ENCODE measurements at regions not wholly inside any gene's neighbourhood (a gene's known extent, or its start where the extent isn't known, plus 50 kb on each side); places are given as distances from the start of the nearest gene placed in this dataset.

DNA sequence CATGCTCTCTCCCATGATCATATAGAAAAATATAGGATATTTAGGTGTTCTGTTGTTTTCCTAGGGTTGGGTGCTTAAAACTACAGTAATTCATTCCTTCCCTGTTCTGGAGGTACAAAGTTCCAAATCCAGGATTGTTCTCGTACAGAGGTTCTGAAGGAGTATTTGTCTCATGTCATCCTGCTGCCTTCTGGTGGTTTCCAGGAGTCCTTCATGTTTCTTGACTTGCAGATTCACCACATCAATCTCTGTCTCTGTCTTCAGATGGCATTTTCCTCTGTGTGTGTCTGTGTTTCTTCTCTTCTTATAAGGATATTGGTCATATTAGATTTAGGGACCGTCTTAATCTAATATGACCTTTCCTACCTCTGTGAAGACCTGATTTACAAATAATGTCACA is 397.9 kb downstream of the NYAP2 start:
- H3K4me3 ChIP-seq (ENCODE audit: low read depth, low read length): no peak overlapping the region
- TF ChIP-seq, protein P1, sequence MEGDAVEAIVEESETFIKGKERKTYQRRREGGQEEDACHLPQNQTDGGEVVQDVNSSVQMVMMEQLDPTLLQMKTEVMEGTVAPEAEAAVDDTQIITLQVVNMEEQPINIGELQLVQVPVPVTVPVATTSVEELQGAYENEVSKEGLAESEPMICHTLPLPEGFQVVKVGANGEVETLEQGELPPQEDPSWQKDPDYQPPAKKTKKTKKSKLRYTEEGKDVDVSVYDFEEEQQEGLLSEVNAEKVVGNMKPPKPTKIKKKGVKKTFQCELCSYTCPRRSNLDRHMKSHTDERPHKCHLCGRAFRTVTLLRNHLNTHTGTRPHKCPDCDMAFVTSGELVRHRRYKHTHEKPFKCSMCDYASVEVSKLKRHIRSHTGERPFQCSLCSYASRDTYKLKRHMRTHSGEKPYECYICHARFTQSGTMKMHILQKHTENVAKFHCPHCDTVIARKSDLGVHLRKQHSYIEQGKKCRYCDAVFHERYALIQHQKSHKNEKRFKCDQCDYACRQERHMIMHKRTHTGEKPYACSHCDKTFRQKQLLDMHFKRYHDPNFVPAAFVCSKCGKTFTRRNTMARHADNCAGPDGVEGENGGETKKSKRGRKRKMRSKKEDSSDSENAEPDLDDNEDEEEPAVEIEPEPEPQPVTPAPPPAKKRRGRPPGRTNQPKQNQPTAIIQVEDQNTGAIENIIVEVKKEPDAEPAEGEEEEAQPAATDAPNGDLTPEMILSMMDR (IDR thresholded peaks at IDR 0.05; ENCODE audit: control insufficient read depth, extremely low read depth, insufficient read depth): 0 out of 2 replicates have a peak, but pooled peaks have one; percentile 14
- DNase-seq (ENCODE audit: low read depth): no peak

DNA sequence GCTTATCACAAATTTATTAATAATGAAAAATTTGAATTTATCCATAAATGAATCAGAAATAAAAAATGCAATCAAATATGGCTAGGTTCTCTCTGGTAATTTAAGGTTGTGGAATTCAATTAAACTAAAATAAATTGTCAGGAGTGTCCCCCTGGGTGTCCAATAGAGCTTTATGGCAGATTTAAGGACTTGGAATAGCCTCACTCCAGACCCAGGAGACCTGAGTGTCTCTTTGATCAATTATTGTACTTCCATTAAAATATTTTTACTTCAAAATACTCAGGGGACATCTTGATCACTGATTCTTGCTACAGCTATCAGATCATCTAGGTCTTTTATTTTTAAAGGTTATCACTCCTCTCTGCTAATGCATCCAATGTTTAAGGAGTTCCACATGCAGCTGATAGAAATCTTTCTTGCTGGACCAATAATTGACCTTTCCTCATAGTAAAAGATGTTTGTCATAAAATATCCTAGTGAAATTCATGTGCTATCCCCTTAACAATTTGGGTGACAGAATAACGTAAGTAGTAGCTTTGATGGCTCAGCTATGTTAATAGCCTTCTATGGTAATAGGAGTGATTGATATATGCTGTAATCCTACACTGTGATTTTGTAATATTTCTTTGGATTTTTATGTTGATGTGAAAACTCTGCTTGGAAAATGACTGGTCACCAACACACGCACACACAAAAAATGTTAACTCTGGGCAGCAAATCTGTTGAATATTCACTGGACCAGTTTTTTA is 395.3 kb downstream of the NYAP2 start:
- no peak overlapping the region for H3K4me3 ChIP-seq (ENCODE audit: low read depth, low read length)
- TF ChIP-seq, protein P1 (IDR thresholded peaks at IDR 0.05; ENCODE audit: control insufficient read depth, extremely low read depth, insufficient read depth): no peak
- DNase-seq (ENCODE audit: low read depth): no peak

DNA sequence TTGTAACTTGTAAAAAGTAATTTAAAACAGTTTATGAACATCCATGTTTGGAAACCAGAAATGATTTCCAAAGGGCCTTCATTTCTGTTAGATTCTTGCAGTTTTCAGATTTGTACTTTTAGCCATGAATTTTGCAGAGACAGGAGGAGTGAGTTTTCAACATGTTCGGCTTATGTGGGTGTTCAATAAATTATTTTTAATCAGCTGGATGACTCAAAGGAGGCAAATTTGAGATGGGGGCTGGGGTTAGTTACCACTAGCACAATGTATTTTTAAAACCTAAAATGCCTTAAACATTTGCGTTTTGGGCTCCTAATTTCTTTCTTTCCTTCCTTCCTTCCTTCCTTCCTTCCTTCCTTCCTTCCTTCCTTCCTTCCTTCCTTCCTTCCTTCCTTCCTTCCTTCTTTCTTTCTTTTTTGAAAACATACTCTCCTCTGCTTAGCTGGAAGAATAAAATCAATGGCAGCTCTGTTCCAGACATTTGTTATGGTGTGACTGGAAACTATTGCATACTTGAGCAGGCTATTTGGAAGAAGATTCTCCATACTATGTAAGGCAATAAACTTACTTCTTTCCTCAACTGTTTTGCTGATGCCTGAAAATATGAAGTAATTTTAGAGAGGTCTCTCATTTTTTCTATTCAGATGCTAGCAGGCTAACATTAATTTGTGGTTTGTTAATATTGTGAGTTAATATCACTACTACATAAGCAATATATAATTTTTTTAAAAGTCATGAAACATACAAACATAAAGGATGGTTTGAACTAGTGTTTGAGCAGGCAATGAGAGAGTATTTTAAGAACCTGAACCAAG is 394.4 kb downstream of the NYAP2 start:
- H3K4me3 ChIP-seq (ENCODE audit: low read depth, low read length): no peak overlapping the region
- TF ChIP-seq, protein P1 (IDR thresholded peaks at IDR 0.05; ENCODE audit: control insufficient read depth, extremely low read depth, insufficient read depth): no peak
- DNase-seq (ENCODE audit: low read depth): no peak

DNA sequence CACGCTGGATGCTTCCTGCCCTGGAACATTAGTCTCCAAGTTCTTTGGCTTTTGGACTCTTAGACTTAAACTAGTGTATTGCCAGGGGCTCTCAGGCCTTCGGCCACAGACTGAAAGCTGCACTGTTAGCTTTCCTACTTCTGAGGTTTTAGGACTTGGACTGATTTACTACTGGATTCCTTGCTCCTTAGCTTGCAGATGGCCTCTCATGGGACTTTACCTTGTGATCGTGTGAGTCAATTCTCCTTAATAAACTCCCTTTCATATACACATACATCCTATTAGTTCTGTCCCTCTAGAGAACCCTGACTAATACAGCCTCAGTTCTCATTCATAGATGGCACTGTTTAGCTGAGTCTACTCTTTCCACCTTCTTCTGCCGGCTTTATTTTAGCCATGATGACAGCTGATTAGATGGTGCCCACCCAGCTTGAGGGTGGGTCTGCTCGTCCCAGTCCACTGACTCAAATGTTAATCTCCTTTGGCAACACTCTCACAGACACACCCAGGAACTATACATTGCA is 389.1 kb downstream of the NYAP2 start:
- H3K4me3 ChIP-seq (ENCODE audit: low read depth, low read length): no peak overlapping the region
- DNase-seq (ENCODE audit: low read depth): no peak
- TF ChIP-seq, protein P1 (IDR thresholded peaks at IDR 0.05; ENCODE audit: control insufficient read depth, extremely low read depth, insufficient read depth): no peak

DNA sequence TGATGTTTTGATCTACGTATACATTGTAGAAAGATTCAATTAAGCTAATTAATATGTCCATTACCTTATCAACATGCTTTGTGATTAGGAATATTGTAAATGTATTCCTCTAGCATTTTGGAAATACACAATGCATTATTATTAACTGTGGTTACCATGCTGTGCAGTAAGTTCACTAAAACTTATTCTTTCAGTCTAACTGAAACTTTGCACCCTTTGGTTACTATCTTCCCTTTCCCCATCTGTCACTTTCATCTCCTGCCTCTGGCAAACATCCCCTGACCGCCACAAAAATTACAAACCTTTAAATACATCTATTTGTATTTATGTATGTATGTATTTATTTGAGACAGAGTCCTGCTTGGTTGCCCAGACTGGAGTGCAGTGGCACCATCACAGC is 388.0 kb downstream of the NYAP2 start:
- DNase-seq (ENCODE audit: low read depth): no peak
- TF ChIP-seq, protein P1 (IDR thresholded peaks at IDR 0.05; ENCODE audit: control insufficient read depth, extremely low read depth, insufficient read depth): no peak
- no peak overlapping the region for H3K4me3 ChIP-seq (ENCODE audit: low read depth, low read length)

DNA sequence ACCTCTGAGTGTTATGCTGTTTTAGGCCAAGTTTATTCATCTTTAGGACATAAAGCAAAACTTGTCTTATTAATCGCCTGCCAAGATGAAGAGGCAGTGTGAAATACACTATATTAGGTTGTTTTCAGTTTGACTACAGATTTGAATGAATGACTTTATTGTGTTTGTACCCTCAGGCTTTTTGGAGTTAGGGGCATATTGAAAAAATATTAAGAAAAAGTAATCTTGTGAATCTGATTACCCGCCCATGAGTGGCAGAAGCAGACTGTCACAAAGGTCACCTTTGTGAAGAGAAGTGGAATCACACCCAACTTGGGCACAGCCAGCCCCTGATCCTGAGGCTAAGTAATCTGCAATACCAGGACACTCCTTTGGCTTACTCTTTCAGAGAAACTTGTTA is 382.5 kb downstream of the NYAP2 start:
- no peak overlapping the region for H3K4me3 ChIP-seq (ENCODE audit: low read depth, low read length)
- TF ChIP-seq, protein P1 (IDR thresholded peaks at IDR 0.05; ENCODE audit: control insufficient read depth, extremely low read depth, insufficient read depth): no peak
- DNase-seq (ENCODE audit: low read depth): no peak

Measured in LNCaP clone FGC (cell line).